Suprapubic skin (tissue), 4 donors: ENCODE measurements at regions not wholly inside any gene's neighbourhood (a gene's known extent, or its start where the extent isn't known, plus 50 kb on each side); places are given as distances from the start of the nearest gene placed in this dataset.

Experiments
- CTCF ChIP-seq, 2 donors: fragments of 200-600 bp in 1 of 2; fragments of 450-650 bp in 1 of 2; sonication (generic) in 1 of 2; IDR thresholded peaks; one replicate each; pipeline ENCODE4 v1.5.1; 2016 to 2019; ENCODE audit warnings: antibody characterized with exemption in 2 of 2, mild to moderate bottlenecking in 1 of 2, moderate library complexity in 1 of 2
- EP300 ChIP-seq: sonication (generic); formaldehyde crosslinking; IDR thresholded peaks from one replicate; pipeline ENCODE4 v1.6.1; 2017; ENCODE audit warnings: antibody characterized with exemption
- POLR2A ChIP-seq, 2 donors: fragments of 450-650 bp; IDR thresholded peaks; one replicate each; pipeline ENCODE4 v1.6.1; 2017; ENCODE audit warnings: antibody characterized with exemption in 2 of 2, mild to moderate bottlenecking in 2 of 2, moderate library complexity in 2 of 2
- POLR2AphosphoS5 ChIP-seq, 3 donors: sonication (generic); formaldehyde crosslinking; IDR thresholded peaks; one replicate each; pipeline ENCODE4 v1.6.1; 2017; ENCODE audit warnings: antibody characterized with exemption in 3 of 3

- TF ChIP-seq CTCF (IDR thresholded peaks at IDR 0.05) (no peak), EP300 (no peak), POLR2AphosphoS5 (IDR thresholded peaks at IDR 0.05) (no peak), POLR2A (IDR thresholded peaks at IDR 0.05) (no peak)
Observed at GRCh38 chr13:38570706-38571105, 116.2 kb upstream of the FREM2 start.
